ENCODE measurements at regions not wholly inside any gene's neighbourhood (a gene's known extent, or its start where the extent isn't known, plus 50 kb on each side); places are given as distances from the start of the nearest gene placed in this dataset.

DNA sequence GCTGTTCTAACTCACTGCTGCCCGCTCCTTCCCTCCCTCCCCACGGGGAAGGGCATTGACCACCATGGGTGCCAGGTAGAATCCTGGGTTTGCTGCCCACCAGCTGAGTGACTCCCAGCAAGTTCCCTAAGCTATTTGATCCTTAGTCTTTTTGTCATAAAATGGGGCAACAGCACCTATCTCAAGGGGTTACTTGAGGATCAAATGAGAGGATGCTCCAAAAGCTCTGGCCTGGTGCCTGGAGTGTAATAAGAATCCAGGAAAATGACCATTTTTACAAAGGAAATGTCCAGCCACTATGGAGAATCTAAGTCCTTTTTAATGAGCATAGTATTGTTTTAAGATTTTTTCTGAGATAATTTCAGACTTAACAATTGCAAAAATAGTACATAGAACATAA is 61.4 kb upstream of the CMKLR1 start:
- no peak overlapping the region for H3K27ac Mint-ChIP-seq (ENCODE audit: low read depth, unreplicated experiment)
- TF ChIP-seq, protein P1, sequence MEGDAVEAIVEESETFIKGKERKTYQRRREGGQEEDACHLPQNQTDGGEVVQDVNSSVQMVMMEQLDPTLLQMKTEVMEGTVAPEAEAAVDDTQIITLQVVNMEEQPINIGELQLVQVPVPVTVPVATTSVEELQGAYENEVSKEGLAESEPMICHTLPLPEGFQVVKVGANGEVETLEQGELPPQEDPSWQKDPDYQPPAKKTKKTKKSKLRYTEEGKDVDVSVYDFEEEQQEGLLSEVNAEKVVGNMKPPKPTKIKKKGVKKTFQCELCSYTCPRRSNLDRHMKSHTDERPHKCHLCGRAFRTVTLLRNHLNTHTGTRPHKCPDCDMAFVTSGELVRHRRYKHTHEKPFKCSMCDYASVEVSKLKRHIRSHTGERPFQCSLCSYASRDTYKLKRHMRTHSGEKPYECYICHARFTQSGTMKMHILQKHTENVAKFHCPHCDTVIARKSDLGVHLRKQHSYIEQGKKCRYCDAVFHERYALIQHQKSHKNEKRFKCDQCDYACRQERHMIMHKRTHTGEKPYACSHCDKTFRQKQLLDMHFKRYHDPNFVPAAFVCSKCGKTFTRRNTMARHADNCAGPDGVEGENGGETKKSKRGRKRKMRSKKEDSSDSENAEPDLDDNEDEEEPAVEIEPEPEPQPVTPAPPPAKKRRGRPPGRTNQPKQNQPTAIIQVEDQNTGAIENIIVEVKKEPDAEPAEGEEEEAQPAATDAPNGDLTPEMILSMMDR (IDR thresholded peaks at IDR 0.05; ENCODE audit: unreplicated experiment) = no peak
- intact Hi-C loops (cut with micrococcal nuclease) = no loop called here
- ChIA-PET POLR2A (no interaction called here), CTCF (interaction anchor here (0.6 kb wide), 1 partner anchor 62 kb away, joined by 3 read pairs; the partner anchor contains the start of gene CMKLR1)
- peaks cover 10% of the 10 kb centered on the region for H3K27me3 Mint-ChIP-seq (ENCODE audit: insufficient read depth, unreplicated experiment)
- H3K9me3 Mint-ChIP-seq (ENCODE audit: unreplicated experiment) = peaks cover under 1% of the 10 kb centered on the region
- BruUV-seq (replicated peaks) = no TSS peak
- no peaks in the 10 kb centered on the region for H3K36me3 Mint-ChIP-seq (ENCODE audit: insufficient read depth, unreplicated experiment)
- no peak overlapping the region for H3K4me3 Mint-ChIP-seq (ENCODE audit: unreplicated experiment)
- DNase-seq (ENCODE audit: unreplicated experiment) = no peak
- no peaks in the 10 kb centered on the region for H3K4me1 Mint-ChIP-seq (ENCODE audit: insufficient read depth, unreplicated experiment)

DNA sequence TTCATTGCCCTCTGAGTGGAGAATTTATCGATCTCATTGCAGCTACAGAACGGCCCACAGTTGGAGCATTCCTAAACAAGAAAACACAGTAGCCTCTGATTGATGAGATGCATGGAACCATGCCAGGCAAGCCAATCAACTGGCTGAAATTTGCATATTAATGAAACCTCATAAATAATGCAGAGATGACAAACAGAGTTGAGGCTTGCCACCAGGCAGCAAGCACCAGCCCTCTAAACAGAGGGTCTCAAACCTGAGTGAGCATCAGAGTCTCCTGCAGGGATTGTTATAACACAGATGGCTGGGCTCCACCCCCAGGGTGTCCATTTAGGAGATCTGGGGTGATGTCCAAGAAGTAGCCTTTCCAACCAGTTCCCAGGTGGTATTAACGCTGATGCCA is 60.9 kb upstream of the CMKLR1 start:
- intact Hi-C loops (cut with micrococcal nuclease) = no loop called here
- Mint-ChIP-seq H3K36me3 (ENCODE audit: insufficient read depth, unreplicated experiment) (no peaks in the 10 kb centered on the region), H3K27me3 (ENCODE audit: insufficient read depth, unreplicated experiment) (peaks cover 10% of the 10 kb centered on the region), H3K9me3 (ENCODE audit: unreplicated experiment) (no peaks in the 10 kb centered on the region), H3K4me1 (ENCODE audit: insufficient read depth, unreplicated experiment) (no peaks in the 10 kb centered on the region), H3K4me3 (ENCODE audit: unreplicated experiment) (no peak overlapping the region), H3K27ac (ENCODE audit: low read depth, unreplicated experiment) (no peak overlapping the region)
- no peak for DNase-seq (ENCODE audit: unreplicated experiment)
- ChIA-PET CTCF (interaction anchor here (0.6 kb wide), 1 partner anchor 61 kb away, joined by 3 read pairs; the partner anchor contains the start of gene CMKLR1), POLR2A (no interaction called here)
- no TSS peak for BruUV-seq (replicated peaks)
- TF ChIP-seq, protein P1 (IDR thresholded peaks at IDR 0.05; ENCODE audit: unreplicated experiment) = no peak

DNA sequence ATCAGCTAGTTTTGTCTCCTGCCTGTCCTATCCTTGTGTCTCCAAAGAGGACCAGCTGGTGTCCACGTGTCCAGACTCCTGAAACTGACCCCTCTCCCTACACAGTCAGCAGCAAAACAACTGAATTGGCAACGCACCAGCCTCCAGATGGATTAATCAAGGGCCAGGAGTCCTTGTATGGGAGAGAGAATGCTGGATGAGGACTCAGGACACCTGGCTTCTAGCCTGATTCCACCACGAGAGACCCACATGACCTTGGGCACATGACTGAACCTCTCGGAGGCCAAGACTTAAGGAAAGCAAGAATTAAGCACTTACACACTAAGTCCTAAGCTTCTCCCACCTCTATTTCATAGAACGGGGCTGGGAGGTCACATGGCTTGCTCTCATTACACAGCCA is 60.4 kb upstream of the CMKLR1 start:
- no peak overlapping the region for H3K27ac Mint-ChIP-seq (ENCODE audit: low read depth, unreplicated experiment)
- H3K9me3 Mint-ChIP-seq (ENCODE audit: unreplicated experiment) = no peaks in the 10 kb centered on the region
- no peaks in the 10 kb centered on the region for H3K36me3 Mint-ChIP-seq (ENCODE audit: insufficient read depth, unreplicated experiment)
- POLR2A ChIA-PET = no interaction called here
- no peak for DNase-seq (ENCODE audit: unreplicated experiment)
- H3K27me3 Mint-ChIP-seq (ENCODE audit: insufficient read depth, unreplicated experiment) = peaks cover 10% of the 10 kb centered on the region
- H3K4me3 Mint-ChIP-seq (ENCODE audit: unreplicated experiment) = no peak overlapping the region
- BruUV-seq (replicated peaks) = no TSS peak
- intact Hi-C loops (cut with micrococcal nuclease) = no loop called here
- TF ChIP-seq, protein P1 (IDR thresholded peaks at IDR 0.05; ENCODE audit: unreplicated experiment) = no peak
- H3K4me1 Mint-ChIP-seq (ENCODE audit: insufficient read depth, unreplicated experiment) = no peaks in the 10 kb centered on the region
- CTCF ChIA-PET = no interaction called here

DNA sequence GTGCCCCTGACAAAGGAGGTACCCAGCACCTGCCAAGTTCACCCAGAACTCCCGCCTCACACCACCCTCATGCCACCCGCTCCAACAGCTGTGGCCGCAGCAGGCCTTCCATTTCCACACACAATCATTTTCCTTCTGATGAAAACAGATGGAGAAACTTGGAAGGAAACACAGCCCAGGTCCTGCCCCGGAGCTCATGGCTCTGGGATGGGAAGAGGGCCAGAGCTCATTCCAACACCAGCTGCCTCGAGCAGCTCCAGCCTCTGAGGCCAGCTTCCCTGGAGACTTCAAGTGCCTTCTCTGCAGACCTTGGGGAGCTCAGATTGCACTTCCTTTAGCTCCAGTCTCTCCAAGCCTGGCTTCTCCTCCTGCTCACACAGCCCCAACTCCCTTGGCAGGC is 55.1 kb upstream of the CMKLR1 start:
- no peaks in the 10 kb centered on the region for H3K9me3 Mint-ChIP-seq (ENCODE audit: unreplicated experiment)
- BruUV-seq (replicated peaks) = no TSS peak
- DNase-seq (ENCODE audit: unreplicated experiment) = no peak
- no peaks in the 10 kb centered on the region for H3K4me1 Mint-ChIP-seq (ENCODE audit: insufficient read depth, unreplicated experiment)
- ChIA-PET POLR2A (no interaction called here), CTCF (interaction anchor here (0.6 to 1.0 kb wide), 2 partner anchors 74 to 353 kb away, joined by 3 read pairs; no protein-coding TSS in a partner anchor)
- H3K27ac Mint-ChIP-seq (ENCODE audit: low read depth, unreplicated experiment) = no peak overlapping the region
- H3K4me3 Mint-ChIP-seq (ENCODE audit: unreplicated experiment) = no peak overlapping the region
- peaks cover 23% of the 10 kb centered on the region for H3K27me3 Mint-ChIP-seq (ENCODE audit: insufficient read depth, unreplicated experiment)
- intact Hi-C loops (cut with micrococcal nuclease) = no loop called here
- TF ChIP-seq, protein P1 (IDR thresholded peaks at IDR 0.05; ENCODE audit: unreplicated experiment) = no peak
- no peaks in the 10 kb centered on the region for H3K36me3 Mint-ChIP-seq (ENCODE audit: insufficient read depth, unreplicated experiment)
